ENCODE measurements at regions not wholly inside any gene's neighbourhood (a gene's known extent, or its start where the extent isn't known, plus 50 kb on each side); places are given as distances from the start of the nearest gene placed in this dataset.

DNA sequence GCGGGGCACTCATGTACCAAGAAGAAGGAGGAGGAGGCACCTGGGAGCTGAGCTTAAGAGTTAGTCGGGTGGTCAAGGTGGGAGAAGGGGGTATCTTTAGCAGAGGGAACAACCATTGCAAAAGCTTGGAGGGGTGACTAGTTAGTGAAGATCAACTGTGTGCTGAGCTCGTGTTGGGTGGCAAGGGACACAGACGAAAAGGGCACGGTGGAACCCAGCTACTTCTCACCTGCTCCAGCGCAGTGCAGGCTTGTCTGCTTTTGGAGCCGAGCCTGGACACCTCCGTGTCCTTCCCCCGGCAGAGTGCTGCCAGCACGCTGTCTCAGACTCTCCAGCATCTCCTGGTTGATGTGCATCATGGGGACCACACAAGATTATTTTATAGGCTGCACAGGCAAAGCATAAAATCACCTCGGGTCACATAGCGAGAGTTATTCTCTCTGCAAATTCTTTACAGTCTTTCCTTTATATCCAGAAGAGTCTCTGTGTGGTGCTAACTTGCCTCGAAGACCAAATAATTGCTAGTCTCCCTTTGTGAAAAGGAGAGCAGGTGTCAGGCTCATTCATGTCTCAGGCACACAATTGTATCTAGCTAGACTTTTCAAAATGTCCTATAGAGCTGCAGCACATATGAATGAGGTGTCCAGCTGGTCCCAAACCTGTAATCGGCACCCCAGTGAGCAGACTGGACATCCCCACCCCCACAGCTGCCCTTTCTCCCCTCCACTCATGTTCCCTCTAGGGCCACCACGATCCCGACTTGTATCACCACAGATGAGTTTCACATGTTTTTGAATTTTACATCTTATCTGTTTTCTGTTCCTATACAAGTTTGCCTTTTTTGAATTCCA lies 123.4 kb downstream of the CEBPB start:
- DNase-seq = no peak

DNA sequence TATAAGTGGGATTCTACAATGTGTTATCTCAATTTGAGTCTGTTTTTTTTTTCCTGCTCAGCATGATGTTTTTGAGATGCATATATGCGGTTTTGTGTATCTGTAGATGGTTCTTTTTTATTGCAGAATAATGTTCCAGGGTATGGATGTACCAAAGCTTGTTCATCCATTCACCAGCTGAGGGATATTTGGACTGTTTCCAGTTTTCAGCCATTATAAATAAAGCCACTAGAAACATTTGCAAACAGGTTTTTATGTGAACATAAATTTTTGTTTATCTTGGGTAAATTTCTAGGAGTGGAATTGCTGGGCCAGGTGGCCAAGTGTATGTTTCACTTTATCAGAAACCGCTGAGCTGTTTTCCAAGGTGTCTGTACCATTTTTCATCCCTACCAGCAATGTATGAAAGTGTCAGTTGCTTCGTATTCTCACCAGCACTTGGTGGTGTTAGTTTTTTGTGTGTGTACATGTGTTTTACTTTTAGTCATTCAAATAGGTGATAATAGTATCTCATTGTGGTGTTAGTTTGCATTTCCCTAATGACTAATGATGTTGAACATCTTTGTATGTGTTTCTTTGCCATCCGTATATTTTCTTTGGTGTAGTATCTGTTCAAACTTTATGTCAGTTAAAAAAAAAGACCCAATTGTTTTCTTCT lies 124.2 kb downstream of the CEBPB start:
- no peak for DNase-seq

DNA sequence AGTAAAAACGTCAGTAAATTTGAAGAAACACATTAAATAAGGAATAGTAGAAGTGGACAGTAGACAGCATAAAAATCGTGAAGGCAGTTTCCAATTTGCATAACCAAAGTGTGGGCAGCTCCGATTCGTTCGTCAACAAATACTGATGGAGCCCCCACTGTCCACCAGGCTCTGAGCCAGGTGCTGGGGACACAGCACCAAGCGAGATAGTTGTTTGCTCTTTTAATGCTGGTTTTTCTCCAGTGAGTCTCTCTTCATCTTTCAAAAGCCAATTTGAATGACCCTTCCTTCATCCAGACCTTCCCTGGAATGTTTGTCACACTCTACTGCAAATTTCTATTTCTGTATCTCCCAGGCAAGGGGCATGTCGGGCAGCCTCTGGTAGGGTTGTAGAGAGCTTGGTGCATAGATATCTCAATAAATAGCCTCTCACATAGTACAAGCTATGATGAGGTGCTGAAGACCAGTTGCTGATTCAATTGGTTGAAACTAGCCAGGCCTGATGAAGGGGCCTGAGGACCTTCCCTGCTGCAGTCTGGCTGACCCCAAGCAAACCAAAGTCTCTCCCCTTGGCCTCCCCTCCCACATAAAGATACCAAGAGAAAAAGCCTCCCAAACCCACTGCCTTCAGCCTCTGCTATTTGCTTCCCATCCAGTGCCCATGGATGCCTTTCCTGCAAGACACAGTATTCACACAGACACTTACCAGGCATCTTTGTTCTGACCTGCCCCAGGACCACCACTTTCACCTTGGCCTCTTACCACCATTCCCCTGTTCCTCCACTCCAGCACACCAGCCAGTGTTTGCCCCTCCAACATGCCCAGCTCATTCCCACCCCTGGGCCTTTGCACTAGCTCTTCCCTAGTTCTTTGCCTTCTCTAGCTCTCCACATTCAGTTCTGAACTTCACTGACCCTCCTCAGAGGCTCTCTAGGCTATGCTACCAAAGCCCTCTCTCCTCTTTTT lies 125.2 kb downstream of the CEBPB start:
- no peak for DNase-seq

- no peak for DNase-seq
These were observed 126.5 kb downstream of the CEBPB start for GRCh38 chr20:50317116-50317515.

- DNase-seq = no peak
These were observed 127.0 kb downstream of the CEBPB start for GRCh38 chr20:50317609-50318008.

- DNase-seq = no peak
These were observed 128.1 kb downstream of the CEBPB start for GRCh38 chr20:50318710-50319109.

DNA sequence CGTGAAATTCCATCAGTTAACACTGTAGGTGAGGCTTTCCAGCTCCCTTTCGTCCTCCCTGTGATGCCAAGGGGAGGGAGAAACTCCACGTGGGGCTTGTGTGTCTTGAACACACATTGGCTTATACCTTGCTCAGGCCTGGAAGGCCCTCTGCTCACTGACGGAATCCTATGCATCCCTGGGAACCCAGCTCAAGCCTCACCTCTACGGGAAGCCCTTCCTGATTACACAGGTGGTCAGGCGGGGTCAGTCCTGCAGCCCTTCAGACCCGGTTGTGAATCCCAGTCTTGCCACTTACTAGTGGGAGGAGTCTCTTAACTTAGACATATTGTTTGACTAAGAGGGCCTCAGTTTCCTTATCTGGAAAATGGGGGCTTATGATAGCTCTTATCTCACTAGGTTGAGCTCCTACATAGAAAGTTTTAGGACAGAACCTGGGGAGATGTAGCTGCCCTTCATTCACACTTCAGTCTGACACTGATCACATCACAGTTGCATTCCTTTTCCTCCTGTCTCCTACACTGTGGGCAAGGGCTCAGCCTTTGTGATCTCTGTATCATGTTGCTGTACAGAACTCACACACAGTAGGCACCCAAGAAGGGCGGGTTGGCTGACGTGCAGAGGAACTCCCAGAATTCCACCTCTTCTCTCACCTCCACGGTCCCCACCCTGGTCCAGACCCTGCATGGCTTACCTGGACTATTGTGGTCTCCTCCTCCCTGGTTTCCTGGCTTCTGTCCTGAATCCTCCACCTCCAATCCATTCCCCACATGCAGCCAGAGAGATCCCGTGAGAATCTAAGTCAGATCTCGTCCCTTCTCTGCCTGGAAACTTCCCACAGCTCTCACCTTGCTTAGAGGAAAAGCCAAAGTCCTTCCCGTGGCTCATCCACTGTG lies 129.6 kb downstream of the CEBPB start:
- DNase-seq = no peak

GRCh38 chr20:50320901-50321796 lies 130.5 kb downstream of the CEBPB start:
- no peak for DNase-seq

DNA sequence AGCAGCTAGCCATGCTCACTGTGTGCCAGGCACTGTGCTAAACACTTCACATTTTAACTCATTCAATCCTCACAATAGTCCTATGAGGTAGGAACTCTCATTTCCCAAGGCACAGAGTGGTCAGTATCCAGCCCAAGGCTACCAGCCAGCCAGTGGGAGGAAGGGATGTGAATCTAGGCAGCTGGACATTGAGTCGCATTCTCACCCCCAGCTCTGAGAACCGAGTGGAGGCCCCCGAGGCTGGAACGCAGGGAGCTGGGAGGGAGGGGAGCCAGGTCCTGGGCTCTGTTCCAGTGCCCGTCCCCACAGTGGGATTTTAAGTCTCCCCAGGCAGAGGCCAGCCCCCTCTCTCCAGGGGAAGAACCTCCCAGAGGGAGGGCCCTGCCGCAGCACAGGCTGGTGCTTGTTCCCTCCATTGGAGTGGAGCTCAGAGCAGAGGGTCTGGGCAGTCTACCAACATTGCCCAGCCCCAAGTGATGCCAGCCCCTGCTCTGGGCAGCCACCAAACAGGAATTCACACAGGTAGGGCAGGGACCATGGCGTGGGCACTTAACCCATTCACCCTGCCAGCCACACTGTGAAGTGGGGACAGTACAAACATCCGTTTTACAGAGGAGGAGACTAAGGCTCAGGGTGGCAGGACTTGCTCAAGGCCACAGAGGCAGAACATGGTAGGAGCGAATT lies 131.3 kb downstream of the CEBPB start:
- no peak for DNase-seq

DNA sequence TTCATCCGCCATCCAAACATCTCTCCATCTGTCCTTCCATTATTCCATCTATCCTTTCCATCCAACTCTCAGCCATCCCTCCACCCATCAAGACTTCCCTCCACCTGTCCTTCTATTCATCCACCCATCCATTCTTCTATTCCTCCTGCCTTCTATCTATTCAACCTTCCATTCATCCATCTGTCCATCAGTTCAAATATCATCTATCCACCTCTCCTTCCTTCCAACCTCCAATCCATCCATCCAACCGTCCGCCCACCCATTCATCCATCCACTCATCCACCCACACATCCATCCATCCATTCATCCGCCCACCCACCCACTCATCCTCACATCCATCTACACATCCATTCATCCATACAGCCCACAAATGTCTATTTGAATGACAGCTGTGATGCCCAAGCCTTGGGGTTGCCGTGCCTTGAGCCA lies 132.1 kb downstream of the CEBPB start:
- DNase-seq = no peak

DNA sequence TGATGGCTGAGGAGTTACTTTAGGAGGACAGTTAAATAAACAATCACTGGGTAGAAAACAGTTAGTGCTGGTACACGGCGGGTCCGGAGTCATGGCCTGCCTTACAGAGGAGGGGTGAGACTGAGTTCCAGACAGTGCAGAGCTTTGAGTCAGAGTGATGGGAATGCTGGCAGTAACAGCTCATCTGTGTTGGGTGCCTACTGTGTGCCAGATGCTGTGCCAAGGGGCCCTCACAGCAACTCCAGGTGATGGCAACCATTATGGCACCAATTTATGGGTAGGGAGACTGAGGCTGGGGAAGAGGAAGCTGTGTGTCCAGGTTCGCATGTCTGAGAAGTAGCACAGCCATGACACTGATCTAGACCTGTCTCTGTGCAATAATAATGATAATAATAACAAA lies 132.6 kb downstream of the CEBPB start:
- no peak for DNase-seq

- no peak for DNase-seq
These were observed 133.4 kb downstream of the CEBPB start for GRCh38 chr20:50323777-50324775.

DNA sequence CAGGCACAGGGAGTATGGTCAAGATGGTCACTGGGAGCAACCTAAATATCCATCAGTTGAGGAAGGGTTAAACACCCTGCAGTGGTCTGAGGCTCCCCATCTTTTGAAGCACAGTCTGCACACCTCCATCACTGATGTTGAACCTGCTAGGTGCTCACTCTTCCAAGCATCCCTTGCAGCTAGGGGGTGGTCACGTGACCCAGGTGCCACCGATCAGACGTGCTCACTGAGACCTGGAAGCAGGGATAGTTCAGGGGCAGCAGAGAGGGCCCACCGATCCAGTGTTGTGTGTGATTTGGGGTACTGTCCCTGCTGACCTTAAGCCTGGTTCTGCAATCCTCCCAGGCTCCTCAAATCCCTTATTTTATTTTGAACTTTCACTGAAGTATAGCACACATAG lies 134.6 kb downstream of the CEBPB start:
- DNase-seq = no peak

GRCh38 chr20:50325651-50326050 lies 135.0 kb downstream of the CEBPB start:
- DNase-seq = no peak

- DNase-seq = no peak
These were observed 137.0 kb downstream of the CEBPB start for GRCh38 chr20:50327666-50328065.

- DNase-seq = no peak
These were observed 137.8 kb downstream of the CEBPB start for GRCh38 chr20:50328222-50328979.

GRCh38 chr20:50328996-50329898 lies 138.6 kb downstream of the CEBPB start:
- no peak for DNase-seq

Measured in T-helper 2 cell (primary cell).